ENCODE measurements at regions not wholly inside any gene's neighbourhood (a gene's known extent, or its start where the extent isn't known, plus 50 kb on each side); places are given as distances from the start of the nearest gene placed in this dataset.
"Not testable (repeated sequence)": the region's sequence is repeated elsewhere in the genome, so short reads cannot be mapped to it uniquely, and the experiment has no call there.

- H3K4me3 ChIP-seq (ENCODE audit: low read depth, low read length) = no peak overlapping the region
- TF ChIP-seq CTCF (IDR thresholded peaks at IDR 0.05; ENCODE audit: insufficient read depth, low read length) = no peak
Measured at GRCh38 chr5:85395526-85395925, 1010.8 kb upstream of the EDIL3 start.

GRCh38 chr5:85397451-85397850, 1012.8 kb upstream of the EDIL3 start:
- H3K4me3 ChIP-seq (ENCODE audit: low read depth, low read length) = no peak overlapping the region
- TF ChIP-seq CTCF (IDR thresholded peaks at IDR 0.05; ENCODE audit: insufficient read depth, low read length) = no peak
- no peak for DNase-seq (ENCODE audit: low read depth)

More at GRCh38 chr5:85395526-85395925, 1010.8 kb upstream of the EDIL3 start:
- no peak for DNase-seq (ENCODE audit: low read depth)

GRCh38 chr5:85428426-85428934, 1043.8 kb upstream of the EDIL3 start:
- no peak for DNase-seq (ENCODE audit: low read depth)
- TF ChIP-seq CTCF (IDR thresholded peaks at IDR 0.05; ENCODE audit: insufficient read depth, low read length) = no peak
- no peak overlapping the region for H3K4me3 ChIP-seq (ENCODE audit: low read depth, low read length)

- not testable (repeated sequence) for H3K4me3 ChIP-seq (ENCODE audit: low read depth, low read length); DNase-seq (ENCODE audit: low read depth)
Measured at GRCh38 chr5:85431726-85432125, 1047.0 kb upstream of the EDIL3 start.

- no peak for DNase-seq (ENCODE audit: low read depth)
- no peak for TF ChIP-seq CTCF (IDR thresholded peaks at IDR 0.05; ENCODE audit: insufficient read depth, low read length)
- no peak overlapping the region for H3K4me3 ChIP-seq (ENCODE audit: low read depth, low read length)
Measured at GRCh38 chr5:85441156-85441555, 1056.5 kb upstream of the EDIL3 start.

- no peak overlapping the region for H3K4me3 ChIP-seq (ENCODE audit: low read depth, low read length)
- TF ChIP-seq CTCF (IDR thresholded peaks at IDR 0.05; ENCODE audit: insufficient read depth, low read length) = no peak
- DNase-seq (ENCODE audit: low read depth) = no peak
Measured at GRCh38 chr5:85441853-85442252, 1057.2 kb upstream of the EDIL3 start.

- DNase-seq (ENCODE audit: low read depth) = no peak
- H3K4me3 ChIP-seq (ENCODE audit: low read depth, low read length) = no peak overlapping the region
- TF ChIP-seq CTCF (IDR thresholded peaks at IDR 0.05; ENCODE audit: insufficient read depth, low read length) = no peak
Measured at GRCh38 chr5:85452322-85453025, 1067.8 kb upstream of the EDIL3 start.
